Mucosa of descending colon (tissue), 3 donors: ENCODE measurements at regions not wholly inside any gene's neighbourhood (a gene's known extent, or its start where the extent isn't known, plus 50 kb on each side); places are given as distances from the start of the nearest gene placed in this dataset.

Experiments
- ATAC-seq: fragments of 200-7000 bp; cut with Tn5 transposase; one replicate; pipeline ENCODE4 v1.9.1; 2020; ENCODE audit warnings: mild to moderate bottlenecking, moderate library complexity
- DNase-seq, 3 donors: peaks; one replicate each; pipeline ENCODE4 v3.0.0-alpha.2; 2020
- H3K36me3 ChIP-seq: fragments of 200-600 bp; one replicate; pipeline ENCODE4 v1.8.0; 2021; ENCODE audit warnings: low read depth, mild to moderate bottlenecking
- H3K4me1 ChIP-seq: fragments of 200-600 bp; one replicate; pipeline ENCODE4 v1.8.0; 2021; ENCODE audit warnings: low read depth, mild to moderate bottlenecking
- H3K4me3 ChIP-seq: fragments of 200-600 bp; one replicate; pipeline ENCODE4 v1.8.0; 2021; ENCODE audit warnings: mild to moderate bottlenecking
- H3K9me3 ChIP-seq: fragments of 200-600 bp; one replicate; pipeline ENCODE4 v1.8.0; 2021; ENCODE audit warnings: mild to moderate bottlenecking
- intact Hi-C, 2 donors: fragments of 100-400 bp; cut with DNase I in 1 of 2; cut with micrococcal nuclease in 1 of 2; formaldehyde crosslinking; loops; one replicate each; pipeline versions ENCODE4 v1.11.0 to v1.11.1; 2022; cut with DNase I, micrococcal nuclease
- TF ChIP-seq, protein P1 (sequence below): fragments of 200-600 bp; IDR thresholded peaks from one replicate; pipeline ENCODE4 v1.8.0; 2022; ENCODE audit warnings: antibody characterized with exemption, mild to moderate bottlenecking
- donor health status: DM: no; HTN: no; CAD: no; lungs with moderate emphysema.
- donor health status: DM: no; HTN: no; CAD: no.
- donor health status: DM: no; HTN: yes; CAD: no.

DNA sequence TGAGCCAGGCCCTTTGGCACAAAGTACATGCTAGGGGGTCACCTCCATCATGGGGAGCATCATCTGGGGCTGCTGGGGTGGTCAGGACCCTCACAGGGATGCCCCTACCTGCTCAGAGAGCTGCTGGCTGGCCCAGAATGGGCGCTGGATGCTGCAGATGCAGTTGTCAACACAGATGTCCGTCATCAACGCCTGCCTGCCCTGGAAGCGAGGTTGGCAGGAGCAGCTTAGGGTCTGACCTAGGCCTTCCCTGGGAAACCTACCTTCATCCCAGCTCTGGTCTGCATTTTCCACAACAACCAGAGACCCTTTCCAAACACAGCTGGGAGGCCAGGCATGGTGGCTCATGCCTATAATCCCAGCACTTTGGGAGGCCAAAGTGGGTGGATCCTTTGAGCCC lies 88.0 kb downstream of the EDN3 start:
- TF ChIP-seq, protein P1, sequence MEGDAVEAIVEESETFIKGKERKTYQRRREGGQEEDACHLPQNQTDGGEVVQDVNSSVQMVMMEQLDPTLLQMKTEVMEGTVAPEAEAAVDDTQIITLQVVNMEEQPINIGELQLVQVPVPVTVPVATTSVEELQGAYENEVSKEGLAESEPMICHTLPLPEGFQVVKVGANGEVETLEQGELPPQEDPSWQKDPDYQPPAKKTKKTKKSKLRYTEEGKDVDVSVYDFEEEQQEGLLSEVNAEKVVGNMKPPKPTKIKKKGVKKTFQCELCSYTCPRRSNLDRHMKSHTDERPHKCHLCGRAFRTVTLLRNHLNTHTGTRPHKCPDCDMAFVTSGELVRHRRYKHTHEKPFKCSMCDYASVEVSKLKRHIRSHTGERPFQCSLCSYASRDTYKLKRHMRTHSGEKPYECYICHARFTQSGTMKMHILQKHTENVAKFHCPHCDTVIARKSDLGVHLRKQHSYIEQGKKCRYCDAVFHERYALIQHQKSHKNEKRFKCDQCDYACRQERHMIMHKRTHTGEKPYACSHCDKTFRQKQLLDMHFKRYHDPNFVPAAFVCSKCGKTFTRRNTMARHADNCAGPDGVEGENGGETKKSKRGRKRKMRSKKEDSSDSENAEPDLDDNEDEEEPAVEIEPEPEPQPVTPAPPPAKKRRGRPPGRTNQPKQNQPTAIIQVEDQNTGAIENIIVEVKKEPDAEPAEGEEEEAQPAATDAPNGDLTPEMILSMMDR: no peak
- no peak for DNase-seq
- Histone ChIP-seq H3K9me3 (no peaks in the 10 kb centered on the region), H3K4me1 (no peaks in the 10 kb centered on the region), H3K36me3 (no peaks in the 10 kb centered on the region), H3K4me3 (no peak overlapping the region)
- intact Hi-C loops: no loop called here
- ATAC-seq: no peak

DNA sequence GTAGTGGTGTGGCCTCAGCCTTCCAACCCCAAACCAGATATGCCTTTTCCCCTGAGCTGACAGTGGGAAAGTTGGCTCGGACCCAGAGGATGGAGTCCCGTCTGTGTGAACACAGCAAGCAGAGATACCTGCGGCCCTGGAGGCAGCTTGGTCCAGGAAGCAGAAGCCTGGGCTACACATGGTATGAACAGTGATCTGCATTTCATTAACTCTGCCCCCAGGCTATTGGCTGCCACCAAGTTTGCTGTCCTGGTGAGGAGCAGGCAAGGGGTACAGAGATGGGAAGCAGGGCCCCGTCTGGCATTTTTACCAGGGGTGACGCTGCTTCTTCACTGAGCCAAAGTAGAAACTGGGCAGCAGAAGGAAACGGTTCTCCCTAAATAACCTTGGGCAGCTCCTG lies 90.0 kb downstream of the EDN3 start:
- TF ChIP-seq, protein P1: no peak
- Histone ChIP-seq H3K9me3 (no peaks in the 10 kb centered on the region), H3K4me1 (no peaks in the 10 kb centered on the region), H3K36me3 (no peaks in the 10 kb centered on the region), H3K4me3 (no peak overlapping the region)
- no peak for ATAC-seq
- intact Hi-C loops: no loop called here
- DNase-seq: no peak

DNA sequence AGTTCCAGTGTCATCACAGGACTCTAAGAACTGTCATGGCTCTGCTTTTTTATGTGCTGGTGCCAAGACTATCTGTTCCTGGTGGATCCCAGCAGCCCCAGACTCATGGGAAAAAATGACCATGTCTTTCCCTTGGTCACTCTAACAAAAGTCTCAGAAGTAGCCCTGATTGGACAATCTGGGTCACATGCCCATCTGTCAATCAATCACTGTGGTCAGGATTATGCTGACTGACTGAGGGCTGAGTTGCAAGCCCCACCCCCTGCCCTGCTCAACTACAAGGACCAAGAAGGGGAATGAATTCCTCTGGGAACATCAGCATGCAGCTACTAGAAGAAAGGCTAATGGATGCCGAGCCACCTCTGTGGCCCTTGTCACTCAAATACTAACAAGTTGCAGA lies 91.6 kb downstream of the EDN3 start:
- H3K4me1 ChIP-seq: no peaks in the 10 kb centered on the region
- TF ChIP-seq, protein P1: no peak
- no peaks in the 10 kb centered on the region for H3K36me3 ChIP-seq
- H3K9me3 ChIP-seq: no peaks in the 10 kb centered on the region
- DNase-seq: no peak
- no peak overlapping the region for H3K4me3 ChIP-seq
- intact Hi-C loops: no loop called here
- ATAC-seq: no peak

DNA sequence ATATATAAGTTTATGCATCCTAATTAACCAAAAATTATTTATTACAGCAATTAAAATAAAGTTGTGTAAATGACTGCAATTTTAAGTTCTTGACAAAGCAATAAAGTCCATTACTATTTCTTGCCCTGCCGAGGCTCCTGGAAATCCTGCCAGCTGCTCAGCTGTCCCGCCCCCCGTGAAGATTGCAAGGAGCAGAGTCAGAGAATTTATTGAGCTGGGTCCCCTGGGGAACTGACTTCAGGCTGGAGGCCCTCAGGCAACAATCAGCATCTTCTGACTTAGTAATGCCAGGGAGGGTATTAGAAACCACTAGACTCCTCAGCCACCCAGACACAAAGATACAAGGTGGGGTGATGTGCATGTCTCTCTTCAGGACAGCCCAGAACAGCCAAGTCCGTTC lies 92.3 kb downstream of the EDN3 start:
- ATAC-seq: no peak
- intact Hi-C loops: no loop called here
- no peaks in the 10 kb centered on the region for H3K36me3 ChIP-seq
- H3K4me3 ChIP-seq: no peak overlapping the region
- DNase-seq: no peak
- TF ChIP-seq, protein P1: no peak
- no peaks in the 10 kb centered on the region for H3K4me1 ChIP-seq
- no peaks in the 10 kb centered on the region for H3K9me3 ChIP-seq

DNA sequence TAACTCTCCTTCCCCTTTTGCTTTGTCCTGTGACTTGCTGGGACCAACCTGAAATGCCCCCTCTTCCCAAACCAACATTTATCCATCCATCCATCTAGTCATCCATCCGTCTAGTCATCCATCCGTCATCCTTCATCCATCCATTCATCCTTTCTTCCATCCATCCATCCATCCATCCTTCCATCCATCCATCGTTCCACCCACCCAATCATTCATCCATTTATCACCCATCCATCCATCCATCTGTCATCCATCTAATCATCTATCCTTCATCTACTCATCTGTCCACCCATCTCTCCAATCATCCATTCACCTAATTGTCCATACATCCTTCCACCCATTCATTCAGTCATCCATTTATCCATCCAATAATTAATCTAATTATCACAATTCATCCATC lies 92.7 kb downstream of the EDN3 start:
- Histone ChIP-seq H3K9me3 (no peaks in the 10 kb centered on the region), H3K36me3 (no peaks in the 10 kb centered on the region), H3K4me3 (no peak overlapping the region), H3K4me1 (no peaks in the 10 kb centered on the region)
- TF ChIP-seq, protein P1: no peak
- no peak for ATAC-seq
- no peak for DNase-seq
- intact Hi-C loops: no loop called here

DNA sequence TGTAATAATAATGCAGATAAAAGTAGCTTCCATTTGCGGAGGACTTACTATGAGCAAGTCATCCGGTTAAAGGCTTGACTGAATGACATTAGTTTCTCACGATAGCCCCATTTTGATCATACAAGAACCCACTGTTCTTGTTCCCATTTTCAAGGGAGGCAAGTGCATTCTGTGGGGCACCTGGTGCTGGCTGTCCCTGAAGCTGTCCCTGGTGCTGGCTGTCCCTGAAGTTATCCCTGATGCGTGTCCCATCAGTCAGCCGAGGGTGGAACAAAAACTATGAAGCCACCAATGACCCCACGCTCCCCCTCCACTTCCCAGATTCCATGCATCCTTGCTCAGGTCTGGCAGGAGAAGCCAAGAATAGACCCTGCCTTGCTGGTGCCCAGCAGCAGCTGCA lies 95.3 kb downstream of the EDN3 start:
- no peak for DNase-seq
- H3K4me1 ChIP-seq: no peaks in the 10 kb centered on the region
- no peak for ATAC-seq
- no peak overlapping the region for H3K4me3 ChIP-seq
- TF ChIP-seq, protein P1: no peak
- H3K36me3 ChIP-seq: no peaks in the 10 kb centered on the region
- intact Hi-C loops: no loop called here
- no peaks in the 10 kb centered on the region for H3K9me3 ChIP-seq
